ENCODE measurements at regions not wholly inside any gene's neighbourhood (a gene's known extent, or its start where the extent isn't known, plus 50 kb on each side); places are given as distances from the start of the nearest gene placed in this dataset.
A peak's percentile ranks its signal among the peaks of the same experiment; 100 is the strongest.
"Not testable (repeated sequence)": the region's sequence is repeated elsewhere in the genome, so short reads cannot be mapped to it uniquely, and the experiment has no call there.

- no peak for DNase-seq
Measured at GRCh38 chr6:27163834-27164233, 83.7 kb upstream of the PRSS16 start.

- DNase-seq: no peak
Measured at GRCh38 chr6:27168108-27168507, 79.4 kb upstream of the PRSS16 start.

- DNase-seq: no peak
Measured at GRCh38 chr6:27168586-27169443, 78.7 kb upstream of the PRSS16 start.

- not testable (repeated sequence) for DNase-seq
Measured at GRCh38 chr6:27172524-27173231, 74.8 kb upstream of the PRSS16 start.

- not testable (repeated sequence) for DNase-seq
Measured at GRCh38 chr6:27173232-27173601, 74.3 kb upstream of the PRSS16 start.

- no peak for DNase-seq
Measured at GRCh38 chr6:27174958-27175357, 72.5 kb upstream of the PRSS16 start.

- no peak for DNase-seq
Measured at GRCh38 chr6:27176096-27176495, 71.4 kb upstream of the PRSS16 start.

GRCh38 chr6:27176523-27177484 is 70.7 kb upstream of the PRSS16 start:
- DNase-seq: peak; percentile 49

- DNase-seq: peak; percentile 47
Measured at GRCh38 chr6:27177485-27178406, 69.8 kb upstream of the PRSS16 start.

- DNase-seq: no peak
Measured at GRCh38 chr6:27178407-27178730, 69.1 kb upstream of the PRSS16 start.

GRCh38 chr6:27178860-27179259 is 68.6 kb upstream of the PRSS16 start:
- no peak for DNase-seq

- no peak for DNase-seq
Measured at GRCh38 chr6:27183060-27183832, 64.3 kb upstream of the PRSS16 start.

- no peak for DNase-seq
Measured at GRCh38 chr6:27187231-27188060, 60.1 kb upstream of the PRSS16 start.

GRCh38 chr6:27188061-27188884 is 59.2 kb upstream of the PRSS16 start:
- DNase-seq: no peak

- DNase-seq: peak; percentile 65
Measured at GRCh38 chr6:27188885-27189418, 58.5 kb upstream of the PRSS16 start.

GRCh38 chr6:27190126-27190525 is 57.4 kb upstream of the PRSS16 start:
- DNase-seq: no peak

- DNase-seq: not testable (repeated sequence)
Measured at GRCh38 chr6:27194453-27194852, 53.0 kb upstream of the PRSS16 start.

GRCh38 chr6:27195547-27195946 is 52.0 kb upstream of the PRSS16 start:
- DNase-seq: not testable (repeated sequence)

Data from NCI-H2029 (cell line).